ENCODE measurements at regions not wholly inside any gene's neighbourhood (a gene's known extent, or its start where the extent isn't known, plus 50 kb on each side); places are given as distances from the start of the nearest gene placed in this dataset.

GRCh38 chr15:80317389-80318182 lies 65.6 kb upstream of the CTXND1 start (continued):
- TF ChIP-seq NFAT5 (CRISPR knock-in tag; IDR thresholded peaks at IDR 0.05) (no peak), PRPF4 (IDR thresholded peaks at IDR 0.05; ENCODE audit: low read depth, low read length, poor library complexity, severe bottlenecking) (no peak), ZEB1 (IDR thresholded peaks at IDR 0.05; ENCODE audit: insufficient replicate concordance, low read depth) (no peak), FOXO4 (CRISPR knock-in tag; conservative IDR thresholded peaks at IDR 0.05) (0 out of 2 replicates have a peak, but pooled peaks have one; percentile 50), ZNF543 (CRISPR knock-in tag; IDR thresholded peaks at IDR 0.05) (no peak), ZNF546 (CRISPR knock-in tag; conservative IDR thresholded peaks at IDR 0.05) (no peak), SRF (IDR thresholded peaks at IDR 0.05; ENCODE audit: low read depth, low read length) (no peak), BORCS8-MEF2B (CRISPR knock-in tag; IDR thresholded peaks at IDR 0.05) (no peak), CREB1 (IDR thresholded peaks at IDR 0.05) (0 out of 2 replicates have a peak, but pooled peaks have one; percentile 15), CREB1 (CRISPR knock-in tag; IDR thresholded peaks at IDR 0.05) (no peak), ZFAT (CRISPR knock-in tag; conservative IDR thresholded peaks at IDR 0.05) (no peak), ZBTB38 (CRISPR knock-in tag; IDR thresholded peaks at IDR 0.05) (no peak), FOSL2 (CRISPR knock-in tag; IDR thresholded peaks at IDR 0.05) (peak; percentile 33), MAF1 (CRISPR knock-in tag; IDR thresholded peaks at IDR 0.05; ENCODE audit: borderline replicate concordance) (no peak), ADNP (CRISPR knock-in tag; IDR thresholded peaks at IDR 0.05) (no peak), ZNF605 (CRISPR knock-in tag; IDR thresholded peaks at IDR 0.05) (no peak), ZNF879 (CRISPR knock-in tag; IDR thresholded peaks at IDR 0.05) (no peak), ZNF709 (CRISPR knock-in tag; IDR thresholded peaks at IDR 0.05) (no peak)
- TF ChIP-seq, protein P1, sequence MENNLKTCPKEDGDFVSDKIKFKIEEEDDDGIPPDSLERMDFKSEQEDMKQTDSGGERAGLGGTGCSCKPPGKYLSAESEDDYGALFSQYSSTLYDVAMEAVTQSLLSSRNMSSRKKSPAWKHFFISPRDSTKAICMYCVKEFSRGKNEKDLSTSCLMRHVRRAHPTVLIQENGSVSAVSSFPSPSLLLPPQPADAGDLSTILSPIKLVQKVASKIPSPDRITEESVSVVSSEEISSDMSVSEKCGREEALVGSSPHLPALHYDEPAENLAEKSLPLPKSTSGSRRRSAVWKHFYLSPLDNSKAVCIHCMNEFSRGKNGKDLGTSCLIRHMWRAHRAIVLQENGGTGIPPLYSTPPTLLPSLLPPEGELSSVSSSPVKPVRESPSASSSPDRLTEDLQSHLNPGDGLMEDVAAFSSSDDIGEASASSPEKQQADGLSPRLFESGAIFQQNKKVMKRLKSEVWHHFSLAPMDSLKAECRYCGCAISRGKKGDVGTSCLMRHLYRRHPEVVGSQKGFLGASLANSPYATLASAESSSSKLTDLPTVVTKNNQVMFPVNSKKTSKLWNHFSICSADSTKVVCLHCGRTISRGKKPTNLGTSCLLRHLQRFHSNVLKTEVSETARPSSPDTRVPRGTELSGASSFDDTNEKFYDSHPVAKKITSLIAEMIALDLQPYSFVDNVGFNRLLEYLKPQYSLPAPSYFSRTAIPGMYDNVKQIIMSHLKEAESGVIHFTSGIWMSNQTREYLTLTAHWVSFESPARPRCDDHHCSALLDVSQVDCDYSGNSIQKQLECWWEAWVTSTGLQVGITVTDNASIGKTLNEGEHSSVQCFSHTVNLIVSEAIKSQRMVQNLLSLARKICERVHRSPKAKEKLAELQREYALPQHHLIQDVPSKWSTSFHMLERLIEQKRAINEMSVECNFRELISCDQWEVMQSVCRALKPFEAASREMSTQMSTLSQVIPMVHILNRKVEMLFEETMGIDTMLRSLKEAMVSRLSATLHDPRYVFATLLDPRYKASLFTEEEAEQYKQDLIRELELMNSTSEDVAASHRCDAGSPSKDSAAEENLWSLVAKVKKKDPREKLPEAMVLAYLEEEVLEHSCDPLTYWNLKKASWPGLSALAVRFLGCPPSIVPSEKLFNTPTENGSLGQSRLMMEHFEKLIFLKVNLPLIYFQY (CRISPR knock-in tag; IDR thresholded peaks at IDR 0.05; ENCODE audit: borderline replicate concordance) = no peak
- TF ChIP-seq, protein P2, sequence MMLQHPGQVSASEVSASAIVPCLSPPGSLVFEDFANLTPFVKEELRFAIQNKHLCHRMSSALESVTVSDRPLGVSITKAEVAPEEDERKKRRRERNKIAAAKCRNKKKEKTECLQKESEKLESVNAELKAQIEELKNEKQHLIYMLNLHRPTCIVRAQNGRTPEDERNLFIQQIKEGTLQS (CRISPR knock-in tag; IDR thresholded peaks at IDR 0.05) = 0 out of 2 replicates have a peak, but pooled peaks have one; percentile 45
